GM19025 (cell line): ENCODE measurements at regions not wholly inside any gene's neighbourhood (a gene's known extent, or its start where the extent isn't known, plus 50 kb on each side); places are given as distances from the start of the nearest gene placed in this dataset.

ENCODE experiments used
- ATAC-seq: cut with Tn5 transposase; IDR thresholded peaks from one replicate; pipeline ENCODE4 v1.9.1; 2021; ENCODE audit warnings: mild to moderate bottlenecking, low read depth, moderate library complexity; ENCODE audit not compliant: unreplicated experiment

DNA sequence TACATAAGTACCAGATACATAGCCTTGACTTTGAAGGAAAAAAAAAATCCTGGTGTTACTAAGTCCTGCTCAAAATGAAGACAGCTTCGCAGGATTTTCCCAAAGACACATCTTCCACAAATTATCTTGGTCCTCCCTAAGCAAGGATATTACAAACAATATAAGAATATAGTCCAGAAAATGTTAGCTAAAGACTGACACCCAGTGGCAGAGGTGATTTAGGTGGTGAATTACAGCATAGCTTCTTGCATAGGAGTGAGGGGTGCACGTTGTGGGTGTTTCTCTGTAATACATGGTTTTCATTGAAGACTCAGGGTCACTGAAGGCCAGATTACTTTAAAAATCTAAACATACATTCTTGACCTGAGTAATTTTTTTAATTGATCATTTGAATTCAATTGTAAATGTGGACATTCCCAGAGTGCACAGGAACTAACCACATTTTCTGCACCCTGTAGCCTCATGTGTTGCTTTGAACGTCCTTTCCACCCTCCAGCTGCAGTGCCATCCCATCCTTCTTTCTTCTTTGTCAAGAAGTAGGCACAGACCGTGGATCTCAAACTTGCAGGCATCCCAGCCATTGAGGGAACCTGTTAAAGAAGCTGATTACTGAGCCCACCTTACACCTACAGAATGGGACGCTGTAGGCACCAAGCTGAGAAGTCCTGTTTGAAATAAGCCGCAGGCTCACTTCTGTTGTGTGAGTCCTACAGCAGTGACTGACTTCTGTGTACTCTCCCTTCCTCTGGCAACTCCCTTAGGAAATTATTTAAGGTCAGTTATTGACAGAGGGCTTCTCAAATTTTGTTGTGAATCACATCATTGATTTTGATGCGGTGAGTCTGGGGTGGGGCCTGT lies 102.6 kb downstream of the PERP start:
- no peak for ATAC-seq

DNA sequence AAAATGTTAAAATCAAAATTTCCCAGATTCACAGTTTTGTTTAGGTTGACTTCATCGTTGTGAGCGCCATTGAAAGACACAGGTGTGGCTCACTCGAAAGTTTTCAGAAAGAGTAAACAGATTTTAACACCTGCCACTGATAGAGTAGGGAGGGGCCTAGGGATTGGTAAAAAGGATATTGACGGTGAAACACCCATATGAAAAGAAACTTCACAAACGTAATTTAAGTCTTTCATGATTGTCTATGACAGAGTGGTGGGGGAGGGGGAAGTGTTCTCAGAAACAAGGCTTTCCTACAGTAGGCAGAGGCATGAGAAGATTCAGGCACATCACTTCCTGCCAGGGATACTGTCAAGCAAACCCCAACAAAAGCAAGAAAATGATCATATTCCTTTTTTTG lies 101.4 kb downstream of the PERP start:
- ATAC-seq = no peak

DNA sequence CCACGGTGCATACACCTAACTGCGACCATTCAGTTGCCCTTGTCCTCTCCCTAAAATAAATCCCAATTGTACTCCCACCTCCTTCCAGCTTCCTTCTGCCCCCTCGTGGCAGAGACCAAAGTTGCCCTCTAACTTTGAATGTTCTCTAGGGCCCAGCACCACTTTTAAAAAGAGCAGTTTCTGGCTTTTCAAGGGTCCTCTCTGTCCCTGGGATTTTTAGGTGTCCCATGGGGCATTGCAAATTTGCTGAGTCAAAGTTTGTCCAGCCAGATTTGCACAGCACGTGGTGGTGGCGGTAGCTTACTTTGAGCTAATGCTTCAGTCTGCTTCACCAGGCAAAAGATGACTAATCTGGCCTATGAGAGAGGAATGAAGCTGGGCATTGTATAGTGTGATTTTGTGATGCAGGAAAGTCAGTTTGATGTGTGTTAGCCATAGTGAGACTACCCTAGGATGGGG lies 100.2 kb downstream of the PERP start:
- no peak for ATAC-seq

DNA sequence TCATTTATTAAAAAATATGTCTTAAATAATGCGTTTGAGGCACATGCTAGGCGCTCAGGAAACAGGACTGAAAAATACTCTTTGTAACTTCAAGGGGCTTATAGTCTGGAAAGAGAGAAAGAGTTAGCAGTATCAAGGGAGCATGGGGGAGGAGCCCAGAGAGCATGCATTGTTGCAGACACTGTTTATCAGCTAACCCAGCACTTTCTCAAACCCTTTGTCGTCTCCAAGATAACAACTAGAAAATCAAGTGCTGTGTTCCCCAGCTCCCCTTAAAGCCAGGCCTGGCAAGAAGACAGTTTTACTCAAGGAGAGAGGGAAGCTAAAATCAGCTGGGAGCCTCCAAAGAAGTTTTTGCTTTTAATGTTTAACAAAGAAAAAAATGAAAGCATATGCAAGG lies 98.4 kb downstream of the PERP start:
- no peak for ATAC-seq

DNA sequence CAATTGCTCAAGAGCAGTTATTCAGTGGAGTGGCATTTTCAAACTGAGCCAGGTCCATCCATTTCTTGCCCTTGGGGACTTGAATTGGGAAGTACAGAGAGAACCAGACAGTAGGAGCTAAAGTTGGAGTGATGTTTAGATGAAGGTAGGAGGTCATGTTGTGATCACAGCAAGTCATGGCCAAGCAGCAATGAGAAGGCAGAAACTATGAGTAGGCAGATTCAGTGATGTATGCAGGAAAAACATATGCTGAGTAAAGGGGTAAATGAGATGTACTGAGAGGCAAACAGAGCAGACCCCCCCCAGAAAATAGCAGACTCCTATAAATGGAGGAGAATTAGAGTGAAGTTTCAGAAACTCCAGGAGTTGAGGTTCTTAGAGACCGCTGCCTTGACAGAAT lies 95.8 kb downstream of the PERP start:
- no peak for ATAC-seq

DNA sequence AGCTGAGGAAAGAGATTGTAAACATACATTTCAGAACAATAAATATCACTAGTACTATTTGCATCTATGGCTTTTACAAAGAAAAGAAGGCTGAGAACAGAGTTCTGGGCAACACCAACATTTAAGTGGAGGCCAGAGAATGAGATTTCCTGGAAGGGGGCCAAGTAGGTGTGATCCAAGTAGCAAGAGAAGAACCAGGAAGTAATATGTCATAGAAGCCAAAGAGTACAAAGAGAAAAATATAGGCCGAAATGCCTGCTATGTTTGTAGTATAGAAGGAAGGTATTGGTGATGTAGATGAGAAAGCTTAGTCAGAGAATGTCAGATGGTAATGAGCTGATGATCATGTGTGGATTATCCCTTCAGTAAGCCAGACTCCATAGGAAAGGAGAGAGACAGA lies 94.5 kb downstream of the PERP start:
- ATAC-seq = no peak

DNA sequence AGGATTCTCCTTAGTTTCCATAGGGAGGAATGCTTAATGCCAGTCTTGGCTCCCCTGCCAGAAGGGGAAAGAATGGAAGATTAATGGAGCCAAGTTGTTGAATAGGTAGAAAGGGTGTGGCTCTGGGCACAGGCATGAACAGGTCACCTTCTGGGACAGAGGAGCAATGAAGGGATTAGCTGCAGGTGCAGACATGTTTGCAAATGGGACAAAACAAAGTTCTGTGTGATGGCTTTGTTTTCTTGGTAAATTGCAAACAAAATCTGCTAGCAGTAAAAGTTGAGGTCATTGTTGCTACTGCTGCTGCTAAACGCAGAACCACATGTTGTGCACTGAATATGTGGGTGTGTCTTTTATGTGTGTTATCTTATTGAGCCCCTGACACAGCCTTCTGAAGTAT lies 93.3 kb downstream of the PERP start:
- ATAC-seq = no peak

DNA sequence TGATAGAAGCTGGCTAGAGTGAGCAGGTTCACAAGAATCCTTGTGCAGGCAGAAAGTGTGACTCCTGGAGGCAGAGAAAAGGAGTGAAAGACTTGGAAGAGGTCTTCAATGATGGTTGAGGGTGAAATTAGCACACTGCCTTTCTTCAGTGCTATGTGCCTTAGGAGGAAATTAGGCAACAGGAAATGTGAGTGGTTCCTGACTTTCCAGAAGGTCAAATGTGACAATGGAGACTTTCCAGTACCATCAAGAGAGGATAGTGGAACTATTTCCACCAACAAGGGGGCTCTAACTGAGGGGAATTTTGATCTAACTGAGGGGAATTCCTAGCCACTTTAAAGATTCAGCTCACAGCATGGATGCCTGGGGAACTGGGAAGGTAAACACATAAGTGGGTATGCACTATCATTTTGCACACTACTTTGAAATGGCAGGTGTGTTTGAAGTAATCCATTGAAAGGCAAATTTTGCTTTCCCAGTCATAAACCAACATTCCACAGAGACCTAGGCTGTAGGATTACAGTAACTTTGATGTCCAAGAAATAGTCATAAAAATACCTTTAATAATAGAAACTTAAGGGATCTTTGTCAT lies 90.0 kb downstream of the PERP start:
- ATAC-seq = no peak

DNA sequence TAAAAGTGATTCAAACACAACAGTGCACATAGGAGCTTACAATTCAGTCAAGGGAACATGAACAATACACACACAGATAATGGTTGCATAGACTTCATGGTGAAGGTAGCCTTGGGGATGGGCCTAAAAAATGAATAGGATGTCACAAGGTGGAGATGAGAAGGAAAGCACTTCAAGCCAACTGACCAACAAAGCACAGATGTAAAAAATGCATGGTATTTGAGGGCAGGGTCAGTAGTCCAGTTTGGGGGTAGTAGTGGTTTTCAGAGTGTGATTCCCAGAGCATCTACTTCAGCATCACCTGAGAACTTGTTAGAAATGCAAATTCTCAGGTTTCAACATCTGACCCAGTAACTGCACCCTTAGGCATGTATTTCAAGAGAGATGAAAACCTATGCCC lies 88.9 kb downstream of the PERP start:
- ATAC-seq = no peak

DNA sequence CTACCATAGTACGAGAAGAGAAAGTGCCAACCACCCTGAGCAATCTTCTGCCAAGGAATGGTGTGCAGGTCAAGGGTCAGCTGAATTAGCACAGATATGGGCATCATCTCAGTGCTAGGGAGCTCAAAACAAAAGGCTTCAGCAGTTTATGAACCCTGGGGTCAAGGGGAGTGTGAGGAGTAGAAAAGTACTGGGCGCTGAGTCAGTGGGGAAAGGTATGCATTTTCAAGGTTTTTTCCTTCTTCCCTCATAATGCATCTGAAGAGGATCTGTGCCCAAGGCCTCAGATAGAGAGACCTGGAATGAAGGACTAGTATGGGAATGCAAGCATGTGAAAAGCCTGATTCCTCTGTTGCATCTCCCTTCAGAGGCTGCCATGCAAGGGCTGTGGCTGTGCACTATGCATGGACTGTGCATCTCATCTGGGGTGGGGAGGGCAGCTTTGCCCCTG lies 81.7 kb downstream of the PERP start:
- ATAC-seq = no peak

DNA sequence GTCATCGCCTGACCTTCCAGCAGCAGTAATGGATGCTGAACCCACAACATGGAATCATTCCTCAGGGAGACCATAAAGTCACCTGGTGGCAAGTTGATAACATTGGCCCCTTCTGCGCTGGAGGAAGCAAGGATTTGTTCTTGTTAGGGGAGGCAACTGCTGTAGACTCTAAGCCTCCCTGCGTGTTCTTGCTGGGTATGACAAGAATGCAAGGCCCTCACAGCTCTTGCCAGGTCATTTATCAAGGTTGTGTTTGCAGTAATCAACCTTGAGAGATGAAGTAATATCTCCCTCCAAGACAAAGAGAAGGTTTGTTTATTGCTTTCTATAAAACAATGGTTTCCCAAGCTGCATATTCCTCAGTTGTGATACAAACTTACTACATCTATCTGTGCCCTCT lies 80.9 kb downstream of the PERP start:
- no peak for ATAC-seq

DNA sequence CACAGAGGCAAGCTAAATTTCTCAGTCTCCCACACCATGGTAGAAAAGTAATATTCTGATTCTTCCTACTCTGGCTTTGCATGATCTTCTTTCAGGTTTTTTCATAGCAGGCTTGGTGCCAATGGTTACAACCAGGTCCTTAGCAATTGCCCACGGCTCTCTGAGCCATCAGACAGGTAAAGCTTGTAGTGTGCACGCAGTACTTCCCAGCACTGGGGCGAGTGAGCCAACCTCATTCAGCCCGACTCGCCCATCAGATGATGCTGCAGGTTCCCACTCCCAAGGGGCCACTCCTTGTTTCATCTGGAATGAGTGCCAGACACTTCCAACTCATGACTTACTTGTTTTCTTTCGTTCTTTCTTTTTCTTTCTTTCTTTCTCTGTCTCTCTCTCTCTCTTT lies 78.3 kb downstream of the PERP start:
- no peak for ATAC-seq

DNA sequence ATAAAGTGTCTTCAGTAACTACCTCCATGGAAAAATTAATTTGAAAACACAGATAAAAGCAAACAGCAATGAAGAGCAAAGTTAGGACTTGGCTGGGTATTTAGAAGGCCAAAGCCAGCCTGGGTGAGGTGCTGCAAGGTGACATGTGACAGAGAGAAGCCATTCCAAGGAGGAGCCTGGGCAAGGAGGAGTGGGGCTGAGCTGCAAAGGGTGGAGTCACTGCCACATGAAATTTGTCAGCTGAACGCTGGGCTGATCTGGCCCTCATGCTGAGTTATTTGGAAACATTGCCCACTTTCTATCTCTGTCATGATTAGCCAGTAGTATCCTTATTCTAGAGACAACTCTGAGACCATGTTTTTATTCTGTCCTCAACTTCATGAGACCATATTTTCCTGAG lies 76.3 kb downstream of the PERP start:
- ATAC-seq = no peak

DNA sequence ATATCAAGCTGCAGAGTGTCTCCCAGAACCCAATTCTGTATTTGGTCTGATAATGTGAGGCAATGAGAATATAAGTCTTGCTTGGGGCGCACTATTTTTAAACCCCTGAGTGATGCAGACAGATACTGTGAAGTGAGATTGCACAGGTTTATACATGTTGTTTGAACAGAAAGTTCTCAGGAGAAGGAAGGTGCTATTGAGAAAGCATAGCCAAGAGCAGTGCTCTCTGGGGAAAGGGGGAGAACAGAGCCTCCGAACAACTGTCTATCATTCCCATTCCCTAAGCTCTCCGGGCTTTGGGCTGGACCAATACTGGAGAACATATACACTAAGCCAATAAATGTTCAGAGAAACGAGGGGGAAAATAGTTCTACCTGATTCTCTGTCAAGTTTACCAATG lies 75.8 kb downstream of the PERP start:
- no peak for ATAC-seq

DNA sequence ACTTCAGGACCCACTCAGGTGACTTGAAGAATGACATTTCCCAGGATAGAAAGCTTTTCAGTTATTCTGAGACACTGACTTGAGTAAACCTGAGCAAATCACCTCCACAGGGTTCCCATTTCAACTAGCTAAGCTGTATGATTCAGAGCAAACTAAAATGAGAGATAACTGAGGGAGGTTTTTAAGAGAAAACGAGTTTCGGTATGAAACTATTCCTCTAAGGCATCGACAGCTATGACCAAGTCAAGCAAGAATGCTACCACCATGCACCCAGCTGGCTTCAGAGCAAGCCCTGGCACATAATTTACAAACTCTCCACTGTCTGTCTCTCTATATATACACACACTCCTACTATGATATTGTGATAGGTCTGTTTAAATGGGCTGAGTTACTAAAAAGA lies 75.4 kb downstream of the PERP start:
- no peak for ATAC-seq

DNA sequence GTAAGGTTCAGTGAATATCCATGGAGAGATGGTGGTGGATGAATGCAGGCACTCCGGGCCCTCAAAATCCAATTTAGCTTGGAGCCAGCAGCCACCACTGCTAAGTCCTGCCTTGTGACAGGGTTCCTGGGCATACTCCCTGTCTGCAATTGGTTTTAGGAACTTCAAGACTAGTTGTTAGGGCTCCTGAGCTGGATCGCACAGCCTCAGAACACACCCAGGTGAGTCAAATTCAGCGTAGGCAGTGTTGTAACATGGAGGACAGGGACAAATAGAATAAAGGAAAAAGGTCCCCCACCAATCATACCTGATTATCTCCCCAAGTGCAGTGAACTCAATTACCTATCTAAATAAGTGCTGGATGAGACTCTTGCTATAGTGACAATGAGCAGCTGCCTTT lies 74.6 kb downstream of the PERP start:
- ATAC-seq = no peak

DNA sequence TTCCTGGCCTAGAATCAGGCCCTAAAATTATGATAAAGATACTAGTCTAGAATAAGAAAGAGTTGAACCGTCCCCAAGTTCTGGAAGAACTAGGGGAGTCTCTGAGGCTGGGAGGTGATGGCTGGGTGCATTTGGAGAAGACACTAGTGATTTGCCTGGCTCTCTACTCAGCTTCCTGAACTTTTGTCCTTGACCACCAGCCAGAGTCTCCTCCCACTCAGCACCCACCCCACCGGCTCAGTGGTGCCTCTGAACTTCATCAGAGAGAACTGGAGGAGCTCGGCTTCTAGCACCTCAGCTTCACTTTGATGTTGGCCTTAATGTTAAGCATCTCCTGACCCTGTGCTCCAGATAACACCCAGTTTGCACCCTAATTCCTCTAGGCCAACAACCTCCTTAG lies 73.0 kb downstream of the PERP start:
- no peak for ATAC-seq

DNA sequence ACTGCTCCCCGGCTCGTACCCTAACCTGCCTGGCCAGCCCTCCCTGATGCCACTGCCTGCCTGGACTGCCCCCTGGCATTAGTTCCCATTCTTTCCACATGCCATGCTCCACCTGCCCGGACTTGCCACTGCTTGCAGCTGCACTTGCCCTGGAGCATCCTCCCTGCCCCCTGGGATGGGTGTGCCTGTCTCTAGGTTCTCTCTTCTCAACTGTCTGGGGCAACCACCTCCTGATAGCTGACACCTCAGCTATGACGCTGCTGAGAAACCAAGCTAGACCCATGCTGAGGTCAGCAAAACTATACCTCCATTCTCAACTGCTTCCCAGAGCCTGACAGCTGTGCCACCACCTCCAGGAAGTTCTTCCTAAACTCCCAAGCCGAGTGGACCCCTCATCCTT lies 72.1 kb downstream of the PERP start:
- no peak for ATAC-seq

DNA sequence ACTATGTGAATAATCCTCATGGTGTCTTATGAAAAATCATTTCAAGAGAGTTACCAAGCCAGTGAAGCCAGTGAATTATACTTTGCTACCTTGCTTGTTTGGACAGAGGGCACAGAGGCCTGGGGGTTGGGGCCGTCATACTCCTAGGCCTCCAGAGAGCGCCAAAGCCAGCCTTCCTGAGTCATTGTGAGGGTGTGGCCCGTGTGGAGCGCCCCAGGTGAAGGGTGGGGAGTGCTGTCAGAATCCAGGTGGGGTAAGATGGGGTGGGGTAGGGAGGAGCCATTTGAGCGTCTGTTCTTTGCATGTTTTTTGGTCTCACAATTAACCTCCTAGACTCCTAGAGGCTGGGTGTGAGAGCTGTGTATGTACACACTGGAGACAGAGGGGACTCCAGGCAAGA lies 71.1 kb downstream of the PERP start:
- ATAC-seq = no peak

DNA sequence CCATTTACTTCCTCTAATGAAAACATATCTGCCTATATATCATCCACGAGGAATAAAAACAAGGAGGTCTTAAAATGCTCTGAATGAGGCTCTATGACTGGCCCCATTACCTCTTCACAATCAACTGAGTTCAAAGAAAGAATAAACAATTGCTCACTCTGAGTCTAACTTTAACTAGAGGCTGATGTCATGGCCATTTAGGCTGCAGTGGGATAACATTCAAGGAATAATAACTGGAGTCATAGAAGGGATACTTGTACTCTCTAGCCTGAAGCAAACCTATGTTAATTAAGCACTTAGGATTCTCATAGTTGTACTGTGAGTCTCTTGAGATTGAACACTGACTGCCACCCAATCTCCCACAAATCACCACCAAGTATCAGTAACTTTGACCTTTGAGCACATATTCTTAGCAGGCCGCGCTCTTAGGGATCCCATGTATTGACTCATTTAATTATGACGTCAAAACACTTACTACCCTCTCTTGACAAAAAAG lies 70.2 kb downstream of the PERP start:
- no peak for ATAC-seq

DNA sequence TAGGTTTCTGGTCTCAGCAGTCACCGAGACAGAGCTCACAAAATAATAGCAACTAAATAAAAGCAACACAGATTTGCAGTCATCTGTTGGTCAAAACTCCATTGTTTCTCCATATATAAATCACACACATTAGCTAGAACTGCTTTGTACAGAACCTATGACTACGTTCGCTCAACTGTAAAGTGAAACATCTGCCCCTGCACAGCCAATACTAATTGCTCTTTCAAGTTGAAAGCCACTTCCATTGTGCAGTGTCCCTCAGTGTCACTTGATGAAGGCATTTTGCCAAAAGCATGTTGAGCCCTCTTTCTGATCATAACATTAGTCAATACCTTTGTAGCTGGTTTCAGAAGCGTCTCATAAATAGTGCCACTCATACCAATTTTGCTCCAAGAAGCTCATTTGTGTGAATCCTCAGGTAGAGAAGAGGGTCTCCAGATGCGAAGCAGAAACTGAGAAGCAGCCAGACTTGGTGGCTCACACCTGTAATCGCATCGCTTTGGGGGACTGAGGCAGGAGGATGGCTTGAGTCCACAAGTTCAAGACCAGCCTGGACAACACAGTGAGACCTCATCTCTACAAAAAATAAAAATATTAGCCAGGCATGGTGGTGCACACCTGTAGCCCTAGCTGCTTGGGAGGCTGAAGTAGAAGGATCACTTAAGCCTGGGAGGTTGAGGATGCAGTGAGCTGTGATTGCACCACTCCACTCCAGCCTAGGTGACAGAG lies 68.9 kb downstream of the PERP start:
- no peak for ATAC-seq
